Pancreas (tissue), 10 donors: ENCODE measurements at regions not wholly inside any gene's neighbourhood (a gene's known extent, or its start where the extent isn't known, plus 50 kb on each side); places are given as distances from the start of the nearest gene placed in this dataset.

Experiments used
- ATAC-seq, 4 donors: fragments of 200-7000 bp; cut with Tn5 transposase; one replicate each; pipeline versions ENCODE4 v1.8.0 to v1.9.1; 2020; ENCODE audit warnings: mild to moderate bottlenecking in 4 of 4, moderate library complexity in 4 of 4
- DNase-seq, 6 donors: peaks; one replicate each; pipeline ENCODE4 v3.0.0-alpha.2; 2020
- FAIRE-seq: peaks from 2 replicates; lab custom pipeline; 2012; peaks lifted over from hg19 to GRCh38; lab: Jason Lieb, UNC
- H3K27ac ChIP-seq, 4 donors: fragments of 200-600 bp; sonication (generic); 1 replicate in 3 of 4; 2 replicates in 1 of 4; pipeline versions ENCODE4 v1.5.0 to v1.8.0; 2020
- H3K27me3 ChIP-seq, 4 donors: fragments of 200-600 bp; one replicate each; pipeline ENCODE4 v1.8.0; 2021
- H3K36me3 ChIP-seq, 3 donors: fragments of 200-600 bp; sonication (generic) in 1 of 3; one replicate each; pipeline versions ENCODE4 v1.5.0 to v1.8.0; 2020 to 2021
- H3K4me1 ChIP-seq, 3 donors: fragments of 200-600 bp; one replicate each; pipeline ENCODE4 v1.8.0; 2021
- H3K4me3 ChIP-seq, 4 donors: fragments of 200-600 bp; sonication (generic) in 2 of 4; one replicate each; pipeline versions ENCODE4 v1.5.0 to v1.8.0; 2020 to 2021
- H3K9me3 ChIP-seq, 4 donors: fragments of 200-600 bp; one replicate each; pipeline ENCODE4 v1.8.0; 2021
- CTCF ChIP-seq, 4 donors: fragments of 200-600 bp; sonication (generic) in 3 of 4; IDR thresholded peaks; one replicate each; pipeline versions ENCODE4 v1.5.0 to v1.8.0; 2021; ENCODE audit warnings: antibody characterized with exemption in 4 of 4
- WGBS, 2 donors: extraction: QIAGEN DNeasy Blood & Tissue Kit; methylation state at CpG; one replicate each; pipeline ENCODE4 v1.1.7; 2013; 5-methylcytosine and 5-hydroxymethylcytosine counted together
- intact Hi-C, 3 donors: fragments of 100-400 bp; cut with DNase I; formaldehyde crosslinking; loops; one replicate each; pipeline versions ENCODE4 v1.11.1 to v1.14.2; 2022
- donor health status: healthy with polysubstance abuse.
- donor health status: DM: no; HTN: no; CAD: no; lungs with moderate emphysema.
- donor health status: DM: no; HTN: no; CAD: no.
- donor health status: control.
- donor health status: control.
- donor health status: Bipolar disorder and iron deficiency.
- donor health status: DM: yes; HTN: yes; CAD: no.
- donor health status: DM: no; HTN: no; CAD: no.
- donor health status: DM: no; HTN: no; CAD: no.
- donor health status: DM: yes; HTN: yes; CAD: no.

- no peak for TF ChIP-seq CTCF (IDR thresholded peaks at IDR 0.05)
- Histone ChIP-seq H3K4me3 (no peak overlapping the region), H3K36me3 (no peaks in the 10 kb centered on the region), H3K27ac (peak overlapping the region in 2 of 4 donors; percentile 61 to 62), H3K4me1 (peaks cover 0 to 12% (median 7%) of the 10 kb centered on the region in 3 donors), H3K9me3 (no peaks in the 10 kb centered on the region), H3K27me3 (no peaks in the 10 kb centered on the region)
- intact Hi-C loops: no loop called here
- WGBS, 2 donors: 56 to 61% methylated on average over 3 of the region's 3 CpGs
- no peak for DNase-seq
- FAIRE-seq: no peak
- ATAC-seq: peak in 3 of 4 donors; percentile 22 to 38 (median 27)
These were observed 79.8 kb upstream of the SCAF8 start for GRCh38 chr6:154653385-154653784.

GRCh38 chr6:154653853-154654252, 79.4 kb upstream of the SCAF8 start:
- TF ChIP-seq CTCF (IDR thresholded peaks at IDR 0.05): no peak
- H3K36me3 ChIP-seq: no peaks in the 10 kb centered on the region
- ATAC-seq (peak in 3 of 4 donors; percentile 60 to 79 (median 77)), FAIRE-seq (no peak), DNase-seq (peak in 1 of 6 donors; percentile 24)
- H3K4me3 ChIP-seq: no peak overlapping the region
- 46 to 57% methylated on average over 4 of the region's 4 CpGs for WGBS, 2 donors
- intact Hi-C loops: no loop called here
- peaks cover 0 to 12% (median 7%) of the 10 kb centered on the region in 3 donors for H3K4me1 ChIP-seq
- H3K27ac ChIP-seq: peak overlapping the region in 2 of 4 donors; percentile 61 to 62
- H3K9me3 ChIP-seq: no peaks in the 10 kb centered on the region
- H3K27me3 ChIP-seq: no peaks in the 10 kb centered on the region

- DNase-seq (no peak), ATAC-seq (no peak), FAIRE-seq (no peak)
- 91 to 93% methylated on average over 2 of the region's 2 CpGs for WGBS, 2 donors
- Histone ChIP-seq H3K27ac (no peak overlapping the region), H3K27me3 (no peaks in the 10 kb centered on the region), H3K4me1 (no peaks in the 10 kb centered on the region), H3K36me3 (no peaks in the 10 kb centered on the region), H3K9me3 (no peaks in the 10 kb centered on the region), H3K4me3 (no peak overlapping the region)
- intact Hi-C loops: no loop called here
- no peak for TF ChIP-seq CTCF (IDR thresholded peaks at IDR 0.05)
These were observed 76.6 kb upstream of the SCAF8 start for GRCh38 chr6:154656660-154657059.

GRCh38 chr6:154661768-154662167, 71.4 kb upstream of the SCAF8 start:
- Histone ChIP-seq H3K27me3 (no peaks in the 10 kb centered on the region), H3K9me3 (no peaks in the 10 kb centered on the region), H3K4me1 (no peaks in the 10 kb centered on the region), H3K36me3 (no peaks in the 10 kb centered on the region), H3K4me3 (no peak overlapping the region), H3K27ac (no peak overlapping the region)
- intact Hi-C loops: no loop called here
- DNase-seq: no peak
- no peak for TF ChIP-seq CTCF (IDR thresholded peaks at IDR 0.05)
- no peak for ATAC-seq
- FAIRE-seq: no peak
- WGBS, 2 donors: 57 to 67% methylated on average over 4 of the region's 4 CpGs

GRCh38 chr6:154664287-154664686, 68.9 kb upstream of the SCAF8 start:
- no peak for DNase-seq
- Histone ChIP-seq H3K9me3 (no peaks in the 10 kb centered on the region), H3K27me3 (no peaks in the 10 kb centered on the region), H3K27ac (no peak overlapping the region), H3K36me3 (no peaks in the 10 kb centered on the region), H3K4me1 (no peaks in the 10 kb centered on the region), H3K4me3 (no peak overlapping the region)
- no peak for FAIRE-seq
- no peak for ATAC-seq
- WGBS, 2 donors: 91 to 95% methylated on average over 3 of the region's 3 CpGs
- TF ChIP-seq CTCF (IDR thresholded peaks at IDR 0.05): no peak
- intact Hi-C loops: no loop called here
